H1 (cell line): ENCODE measurements at regions not wholly inside any gene's neighbourhood (a gene's known extent, or its start where the extent isn't known, plus 50 kb on each side); places are given as distances from the start of the nearest gene placed in this dataset.

Source experiments
- CTCF ChIA-PET: fragments of 300-600 bp; sonication (Branson Sonifier 250); formaldehyde crosslinking; loops from one replicate; lab custom pipeline; 2021; ENCODE audit not compliant: partially characterized antibody; lab: Charles Lee
- POLR2A ChIA-PET: fragments of 300-600 bp; sonication (Branson Sonifier 250); formaldehyde crosslinking; loops from one replicate; lab custom pipeline; 2021; ENCODE audit warnings: inconsistent platforms; ENCODE audit not compliant: partially characterized antibody; lab: Charles Lee
- DNase-seq, 2 experiments: peaks; one replicate each; pipeline versions ENCODE4 v3.0.0 to v3.0.0-alpha.2; 2010 to 2022; ENCODE audit warnings: low spot score in 2 of 2, low read depth in 1 of 2, mixed read lengths in 1 of 2
- FAIRE-seq: peaks from 2 replicates; lab custom pipeline; 2011; peaks lifted over from hg19 to GRCh38; lab: Jason Lieb, UNC
- H2AFZ ChIP-seq: 2 replicates; pipeline ENCODE4 v1.8.1; 2012; ENCODE audit warnings: low read length, inconsistent platforms
- H2AK5ac ChIP-seq: 2 replicates; pipeline ENCODE4 v1.6.1; 2013; ENCODE audit warnings: low read depth, low read length
- H2BK120ac ChIP-seq: replicated peaks from 2 replicates; pipeline ENCODE3; 2013; ENCODE audit warnings: low read depth, low read length, inconsistent platforms
- H2BK12ac ChIP-seq: 2 replicates; pipeline ENCODE4 v1.6.1; 2013; ENCODE audit warnings: low read depth, low read length
- H2BK15ac ChIP-seq: 2 replicates; pipeline ENCODE4 v1.6.1; 2013; ENCODE audit warnings: low read length
- H2BK20ac ChIP-seq: 2 replicates; pipeline ENCODE4 v1.6.1; 2013; ENCODE audit warnings: low read length
- H2BK5ac ChIP-seq: 2 replicates; pipeline ENCODE4 v1.6.1; 2013; ENCODE audit warnings: low read depth, low read length
- H3K14ac ChIP-seq: 2 replicates; pipeline ENCODE4 v1.6.1; 2013; ENCODE audit warnings: inconsistent platforms; ENCODE audit not compliant: insufficient read length
- H3K18ac ChIP-seq: 2 replicates; pipeline ENCODE4 v1.6.1; 2013; ENCODE audit warnings: low read length; ENCODE audit errors: extremely low read depth
- H3K23ac ChIP-seq: 2 replicates; pipeline ENCODE4 v1.6.1; 2013; ENCODE audit warnings: inconsistent platforms; ENCODE audit not compliant: insufficient read length
- H3K23me2 ChIP-seq: 2 replicates; pipeline ENCODE4 v1.6.1; 2013; ENCODE audit warnings: low read depth, low read length
- H3K27ac ChIP-seq: 2 replicates; pipeline ENCODE4 v1.6.1; 2011; ENCODE audit warnings: low read depth, low read length, inconsistent platforms
- H3K27me3 ChIP-seq, 4 experiments: replicated peaks in 1 of 4; 1 replicate in 1 of 4; 2 replicates in 3 of 4; pipeline versions ENCODE4 v1.6.1 to v1.8.1; 2011 to 2013; ENCODE audit warnings: low read length in 3 of 4, mild to moderate bottlenecking in 3 of 4, inconsistent platforms in 2 of 4, mixed read lengths in 2 of 4, moderate library complexity in 1 of 4; ENCODE audit not compliant: control insufficient read depth in 3 of 4, insufficient read depth in 3 of 4; ENCODE audit errors: extremely low read depth in 1 of 4
- H3K36me3 ChIP-seq, 4 experiments: 2 replicates each; pipeline versions ENCODE4 v1.6.1 to v1.8.1; 2011 to 2013; ENCODE audit warnings: mild to moderate bottlenecking in 4 of 4, low read length in 3 of 4, moderate library complexity in 2 of 4, control low read depth in 1 of 4, inconsistent platforms in 1 of 4; ENCODE audit not compliant: insufficient read depth in 4 of 4, control insufficient read depth in 2 of 4
- H3K4ac ChIP-seq: replicated peaks from 2 replicates; pipeline ENCODE3; 2013; ENCODE audit warnings: low read length, low read depth, mixed read lengths, inconsistent platforms; ENCODE audit not compliant: insufficient read length
- H3K4me1 ChIP-seq, 4 experiments: replicated peaks in 1 of 4; 1 replicate in 1 of 4; 2 replicates in 3 of 4; pipeline versions ENCODE4 v1.6.1 to v1.8.1; 2011 to 2013; ENCODE audit warnings: low read length in 3 of 4, inconsistent platforms in 2 of 4, mixed read lengths in 1 of 4; ENCODE audit not compliant: insufficient read depth in 4 of 4, control insufficient read depth in 3 of 4
- H3K4me2 ChIP-seq, 2 experiments: 2 replicates each; pipeline versions ENCODE4 v1.6.1 to v1.8.1; 2011 to 2013; ENCODE audit warnings: low read depth in 2 of 2, low read length in 2 of 2, control low read depth in 1 of 2, inconsistent platforms in 1 of 2, mild to moderate bottlenecking in 1 of 2; ENCODE audit not compliant: insufficient read depth in 1 of 2
- H3K4me3 ChIP-seq, 4 experiments: fragments of 200-600, 300-600 bp in 1 of 4; sonication (generic), shearing (Covaris generic), sonication (Bioruptor Twin) in 1 of 4; 2 replicates each; pipeline versions ENCODE4 v1.5.1 to v1.8.1; 2011 to 2016; ENCODE audit warnings: low read length in 4 of 4, low read depth in 3 of 4, control low read depth in 2 of 4, inconsistent platforms in 2 of 4, mild to moderate bottlenecking in 2 of 4, mixed read lengths in 1 of 4, moderate library complexity in 1 of 4; ENCODE audit not compliant: insufficient read depth in 2 of 4; ENCODE audit errors: extremely low read depth in 1 of 4
- H3K56ac ChIP-seq: replicated peaks from 2 replicates; pipeline ENCODE3; 2013; ENCODE audit warnings: low read depth, mild to moderate bottlenecking, mixed read lengths, low read length, inconsistent platforms; ENCODE audit not compliant: insufficient read length
- H3K79me1 ChIP-seq: 2 replicates; pipeline ENCODE4 v1.6.1; 2013; ENCODE audit warnings: low read depth, low read length, control low read depth
- H3K79me2 ChIP-seq, 2 experiments: 2 replicates each; pipeline versions ENCODE4 v1.6.1 to v1.8.1; 2012 to 2013; ENCODE audit warnings: low read length in 2 of 2, mild to moderate bottlenecking in 2 of 2, inconsistent platforms in 1 of 2; ENCODE audit not compliant: insufficient read depth in 2 of 2, control insufficient read depth in 1 of 2
- H3K9ac ChIP-seq, 4 experiments: replicated peaks in 1 of 4; 1 replicate in 1 of 4; 2 replicates in 3 of 4; pipeline versions ENCODE4 v1.6.1 to v1.8.1; 2011 to 2013; ENCODE audit warnings: low read depth in 3 of 4, low read length in 3 of 4, control low read depth in 2 of 4, mild to moderate bottlenecking in 2 of 4, moderate library complexity in 2 of 4, inconsistent platforms in 1 of 4; ENCODE audit errors: extremely low read depth in 1 of 4
- H3K9me3 ChIP-seq, 2 experiments: 2 replicates each; pipeline versions ENCODE4 v1.6.1 to v1.8.1; 2012 to 2013; ENCODE audit warnings: mild to moderate bottlenecking in 2 of 2, moderate library complexity in 2 of 2, control low read depth in 1 of 2, inconsistent platforms in 1 of 2, low read depth in 1 of 2, low read length in 1 of 2, mixed read lengths in 1 of 2; ENCODE audit not compliant: insufficient read depth in 2 of 2
- H4K20me1 ChIP-seq, 2 experiments: replicated peaks in 1 of 2; 2 replicates each; pipeline versions ENCODE3 to v1.8.1; 2011 to 2013; ENCODE audit warnings: inconsistent platforms in 2 of 2, low read length in 2 of 2, mild to moderate bottlenecking in 1 of 2; ENCODE audit not compliant: insufficient read depth in 2 of 2, control insufficient read depth in 1 of 2
- H4K5ac ChIP-seq: 2 replicates; pipeline ENCODE4 v1.6.1; 2013; ENCODE audit warnings: low read length, low read depth, mixed read lengths, inconsistent platforms; ENCODE audit not compliant: insufficient read length
- H4K8ac ChIP-seq: 2 replicates; pipeline ENCODE4 v1.8.0; 2013; ENCODE audit warnings: mild to moderate bottlenecking, moderate library complexity, low read length, inconsistent platforms; ENCODE audit not compliant: insufficient read depth; ENCODE audit errors: extremely low read depth
- H4K91ac ChIP-seq: replicated peaks from 2 replicates; pipeline ENCODE3; 2013; ENCODE audit warnings: low read length, mixed read lengths, inconsistent platforms; ENCODE audit not compliant: insufficient read length
- BCL11A ChIP-seq, 2 experiments: IDR thresholded peaks; one replicate each; pipeline ENCODE4 v1.6.1; 2011; ENCODE audit warnings: low read depth in 2 of 2, low read length in 2 of 2, mild to moderate bottlenecking in 2 of 2
- CBX8 ChIP-seq: fragments of 300-800, 300-1000 bp; sonication (generic); IDR thresholded peaks from 2 replicates; pipeline ENCODE4 v1.7.1; 2016; ENCODE audit warnings: low read depth, low read length, borderline replicate concordance
- HDAC6 ChIP-seq: IDR thresholded peaks from one replicate; pipeline ENCODE4 v1.7.1; 2012; ENCODE audit warnings: low read depth, mild to moderate bottlenecking, inconsistent platforms, low read length, moderate library complexity
- MAFK ChIP-seq: IDR thresholded peaks from 2 replicates; pipeline ENCODE4 v1.6.1; 2012; ENCODE audit warnings: low read depth, mild to moderate bottlenecking, improper control_type of control experiment, low read length
- NANOG ChIP-seq: IDR thresholded peaks from 2 replicates; pipeline ENCODE4 v1.6.1; 2011; ENCODE audit warnings: low read length, low read depth, mild to moderate bottlenecking, inconsistent platforms; ENCODE audit not compliant: insufficient read depth, poor library complexity, severe bottlenecking
- PHF8 ChIP-seq: fragments of 200-600 bp; sonication (generic); conservative IDR thresholded peaks from 2 replicates; pipeline ENCODE4 v1.7.1; 2012; ENCODE audit warnings: low read depth, mild to moderate bottlenecking, inconsistent platforms, low read length, moderate library complexity
- SRF ChIP-seq: IDR thresholded peaks from 2 replicates; pipeline ENCODE4 v1.6.1; 2011; ENCODE audit warnings: mild to moderate bottlenecking, low read depth, low read length, moderate library complexity
- TBP ChIP-seq: IDR thresholded peaks from 2 replicates; pipeline ENCODE4 v1.6.1; 2011; ENCODE audit warnings: low read depth, low read length, improper control_type of control experiment
- YY1 ChIP-seq: IDR thresholded peaks from 2 replicates; pipeline ENCODE4 v1.6.1; 2011; ENCODE audit warnings: low read depth, mild to moderate bottlenecking, low read length
- WGBS, 2 experiments: shearing (Covaris generic) in 1 of 2; methylation state at CpG; one replicate each; pipeline versions ENCODE4 v1.1.6 to v1.1.7; 2013 to 2015; ENCODE audit warnings: low lambda C conversion rate in 2 of 2, mixed read lengths in 2 of 2, inconsistent platforms in 1 of 2, low coverage in 1 of 2, missing lambda C conversion rate in 1 of 2; ENCODE audit not compliant: insufficient replicate concordance in 2 of 2, insufficient coverage in 1 of 2, insufficient read length in 1 of 2; ENCODE audit errors: extremely low coverage in 1 of 2, missing lambda C conversion rate in 1 of 2; 5-methylcytosine and 5-hydroxymethylcytosine counted together

GRCh38 chr2:198852248-198852647 is 605.5 kb downstream of the SATB2 start:
- POLR2A ChIA-PET = no interaction called here

More at GRCh38 chr2:198852248-198852647, 605.5 kb downstream of the SATB2 start:
- Histone ChIP-seq H3K4ac (no peak overlapping the region), H2AK5ac (no peak overlapping the region), H2BK20ac (no peak overlapping the region), H3K27me3 (no peaks in the 10 kb centered on the region), H4K8ac (no peak overlapping the region), H2BK15ac (no peak overlapping the region), H3K9me3 (no peaks in the 10 kb centered on the region), H3K79me2 (no peaks in the 10 kb centered on the region), H3K23me2 (no peaks in the 10 kb centered on the region), H2BK120ac (no peak overlapping the region), H4K5ac (no peak overlapping the region), H2AFZ (no peak overlapping the region), H3K4me1 (no peaks in the 10 kb centered on the region), H3K56ac (no peak overlapping the region), H3K4me2 (no peak overlapping the region), H3K79me1 (no peaks in the 10 kb centered on the region), H3K36me3 (no peaks in the 10 kb centered on the region), H4K20me1 (no peaks in the 10 kb centered on the region), H3K4me3 (no peak overlapping the region), H3K18ac (no peak overlapping the region), H2BK5ac (no peak overlapping the region), H3K14ac (no peak overlapping the region), H2BK12ac (no peak overlapping the region), H3K9ac (no peak overlapping the region), H3K27ac (no peak overlapping the region), H3K23ac (no peak overlapping the region), H4K91ac (no peak overlapping the region)
- CTCF ChIA-PET = no interaction called here
- TF ChIP-seq MAFK (no peak), TBP (no peak), SRF (no peak), HDAC6 (no peak), YY1 (no peak), CBX8 (no peak), BCL11A (IDR thresholded peaks at IDR 0.05; ENCODE audit: low read depth in 2 of 2, low read length in 2 of 2) (no peak), PHF8 (no peak), NANOG (no peak)
- WGBS, 2 experiments = 98% methylated on average over 2 of the region's 2 CpGs; no CpG with 5 or more reads in 1 of the 2 experiments
- FAIRE-seq (no peak), DNase-seq (no peak)
